Stimulated activated CD4-positive, alpha-beta T cell treated with anti-CD3 and anti-CD28 coated beads, Interleukin-15, amount 100 ng/mL, for 48 hours (primary cell): ENCODE measurements at regions not wholly inside any gene's neighbourhood (a gene's known extent, or its start where the extent isn't known, plus 50 kb on each side); places are given as distances from the start of the nearest gene placed in this dataset.
"Not testable (repeated sequence)": the region's sequence is repeated elsewhere in the genome, so short reads cannot be mapped to it uniquely, and the experiment has no call there.

Experiments
- DNase-seq, 2 donors: peaks; one replicate each; pipeline ENCODE4 v3.0.0-alpha.2; 2020; ENCODE audit warnings: low read depth in 2 of 2

- no peak for DNase-seq
Observed at GRCh38 chr2:193222454-193222853, 1027.7 kb upstream of the TMEFF2 start.

- no peak for DNase-seq
Observed at GRCh38 chr2:193219413-193219812, 1024.7 kb upstream of the TMEFF2 start.

GRCh38 chr2:193201583-193201982 is 1006.9 kb upstream of the TMEFF2 start:
- no peak for DNase-seq

DNA sequence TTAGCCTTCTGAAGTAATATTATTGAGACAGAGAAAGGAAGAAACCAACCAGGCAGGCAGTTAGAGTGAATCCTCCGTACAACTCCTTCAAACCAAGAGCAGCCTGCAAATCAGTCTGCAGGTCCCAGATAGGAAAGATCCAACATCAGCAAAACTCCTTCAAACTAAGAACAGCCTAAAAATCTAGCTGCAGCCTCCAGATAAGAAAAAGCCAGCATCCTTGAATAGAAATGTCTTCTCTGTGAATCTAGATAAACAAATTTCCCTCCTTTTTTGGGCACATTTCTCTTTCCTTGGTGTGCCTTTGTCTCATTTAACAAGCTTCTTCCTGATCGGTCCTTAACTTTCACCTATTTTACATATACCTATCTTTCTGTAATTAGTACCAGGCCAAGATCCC is 1004.6 kb upstream of the TMEFF2 start:
- DNase-seq = no peak

GRCh38 chr2:193187816-193188215 is 993.1 kb upstream of the TMEFF2 start:
- no peak for DNase-seq

GRCh38 chr2:193170981-193171380 is 976.2 kb upstream of the TMEFF2 start:
- not testable (repeated sequence) for DNase-seq

- DNase-seq = no peak
Observed at GRCh38 chr2:193156480-193156879, 961.7 kb upstream of the TMEFF2 start.

GRCh38 chr2:193154076-193154475 is 959.3 kb upstream of the TMEFF2 start:
- DNase-seq = no peak

DNA sequence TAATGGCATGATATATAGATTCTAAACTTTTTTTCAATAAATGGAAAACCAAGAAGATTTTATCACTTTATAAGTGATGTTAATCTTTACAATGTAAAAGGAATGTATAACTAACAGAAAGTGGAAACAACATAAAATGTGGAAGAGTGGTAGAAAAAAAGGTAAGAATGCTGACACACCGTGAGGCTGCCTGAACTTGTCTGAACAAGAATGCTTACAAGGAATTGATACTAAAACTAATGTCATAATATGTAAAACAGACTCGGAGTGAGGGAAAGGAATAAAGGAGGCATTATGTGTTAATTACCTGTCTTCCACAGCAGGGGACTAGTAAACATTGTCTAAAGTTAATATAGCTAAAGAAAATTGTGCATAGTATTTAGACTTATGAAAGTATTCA is 958.8 kb upstream of the TMEFF2 start:
- no peak for DNase-seq

DNA sequence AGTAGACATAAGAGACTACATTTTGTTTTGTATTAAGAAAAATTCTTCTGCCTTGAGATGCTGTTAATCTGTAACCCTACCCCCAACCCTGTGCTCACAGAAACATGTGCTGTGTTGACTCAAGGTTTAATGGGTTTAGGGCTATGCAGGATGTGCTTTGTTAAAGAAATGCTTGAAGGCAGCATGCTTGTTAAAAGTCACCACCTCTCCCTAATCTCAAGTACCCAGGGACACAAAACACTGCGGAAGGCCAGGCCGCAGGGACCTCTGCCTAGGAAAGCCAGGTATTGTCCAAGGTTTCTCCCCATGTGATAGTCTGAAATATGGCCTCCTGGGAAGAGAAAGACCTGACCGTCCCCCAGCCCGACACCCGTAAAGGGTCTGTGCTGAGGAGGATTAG is 947.7 kb upstream of the TMEFF2 start:
- DNase-seq = not testable (repeated sequence)

GRCh38 chr2:193141998-193142397 is 947.3 kb upstream of the TMEFF2 start:
- no peak for DNase-seq

DNA sequence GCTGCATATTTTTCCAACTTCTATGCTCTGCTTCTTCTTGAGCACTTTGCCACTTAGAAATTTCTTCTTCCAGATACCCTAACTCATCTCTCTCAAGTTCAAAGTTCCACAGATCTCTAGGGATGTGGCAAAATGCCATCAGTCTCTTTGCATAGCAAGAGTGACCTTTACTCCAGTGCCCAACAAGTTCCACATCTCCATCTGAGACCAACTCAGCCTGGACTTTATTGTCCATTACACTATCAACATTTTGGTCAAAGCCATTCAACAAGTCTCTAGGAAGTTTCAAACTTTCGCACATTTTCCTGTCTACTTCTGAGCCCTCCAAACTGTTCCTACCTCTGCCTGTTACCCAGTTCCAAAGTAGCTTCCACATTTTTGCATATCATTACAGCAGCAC is 946.2 kb upstream of the TMEFF2 start:
- DNase-seq = not testable (repeated sequence)

GRCh38 chr2:193124815-193125214 is 930.1 kb upstream of the TMEFF2 start:
- DNase-seq = no peak

DNA sequence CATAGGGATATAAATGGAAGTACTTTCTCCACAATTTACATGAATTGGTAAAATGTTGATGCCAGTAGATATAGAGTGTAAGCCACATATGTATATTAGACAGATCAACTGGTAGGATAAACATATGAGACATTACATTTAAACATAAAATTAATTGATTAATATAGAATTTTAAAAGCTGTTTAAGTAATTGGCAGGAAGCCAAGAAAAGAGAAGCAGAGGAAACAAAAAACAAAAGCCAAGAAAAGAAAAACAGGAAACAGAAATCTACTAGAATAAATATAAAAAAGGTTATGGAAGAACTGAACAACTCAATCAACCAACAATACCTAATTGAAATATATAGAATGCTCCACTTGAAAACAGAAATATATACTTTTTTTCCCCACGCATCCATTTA is 920.1 kb upstream of the TMEFF2 start:
- no peak for DNase-seq

- no peak for DNase-seq
Observed at GRCh38 chr2:193112986-193113385, 918.3 kb upstream of the TMEFF2 start.

DNA sequence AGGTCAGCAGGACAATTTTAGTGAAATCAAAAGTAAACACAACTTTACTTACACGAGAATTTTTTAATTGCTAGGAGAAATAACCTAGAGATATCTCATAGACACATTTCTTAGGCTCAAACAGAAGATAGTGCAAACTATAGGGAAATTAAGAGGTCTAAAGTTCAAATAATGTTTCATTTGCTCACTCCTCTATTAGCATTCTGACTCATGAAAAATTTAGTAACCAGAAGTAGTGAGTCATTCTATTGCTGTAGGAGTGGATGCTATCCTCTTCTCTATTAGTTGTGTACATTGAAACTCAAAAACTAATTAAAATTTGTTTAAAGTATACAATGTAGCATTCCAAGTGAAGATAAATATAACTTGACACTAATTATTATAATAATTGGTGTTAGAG is 908.3 kb upstream of the TMEFF2 start:
- DNase-seq = no peak

DNA sequence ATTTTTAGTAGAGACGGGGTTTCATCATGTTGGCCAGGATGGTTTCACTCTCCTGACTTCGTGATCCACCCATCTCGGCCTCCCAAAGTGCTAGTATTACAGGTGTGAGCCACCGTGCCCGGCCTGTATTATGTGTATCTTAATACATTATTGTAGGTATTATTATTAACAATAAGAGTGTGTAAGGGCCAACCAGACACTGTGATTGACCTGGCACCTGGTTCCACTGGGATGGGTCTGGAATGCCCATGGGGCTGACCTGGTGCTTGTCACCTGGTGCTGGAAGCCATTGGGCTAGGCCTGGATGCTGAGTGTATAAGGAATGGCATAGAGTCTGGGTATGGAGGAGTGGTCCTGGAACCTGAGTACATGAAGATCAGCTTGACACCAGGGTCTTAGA is 906.9 kb upstream of the TMEFF2 start:
- no peak for DNase-seq

GRCh38 chr2:193088026-193088425 is 893.3 kb upstream of the TMEFF2 start:
- no peak for DNase-seq

GRCh38 chr2:193076995-193077394 is 882.3 kb upstream of the TMEFF2 start:
- DNase-seq = no peak

GRCh38 chr2:193074933-193075332 is 880.2 kb upstream of the TMEFF2 start:
- no peak for DNase-seq

GRCh38 chr2:193072647-193073046 is 877.9 kb upstream of the TMEFF2 start:
- no peak for DNase-seq

DNA sequence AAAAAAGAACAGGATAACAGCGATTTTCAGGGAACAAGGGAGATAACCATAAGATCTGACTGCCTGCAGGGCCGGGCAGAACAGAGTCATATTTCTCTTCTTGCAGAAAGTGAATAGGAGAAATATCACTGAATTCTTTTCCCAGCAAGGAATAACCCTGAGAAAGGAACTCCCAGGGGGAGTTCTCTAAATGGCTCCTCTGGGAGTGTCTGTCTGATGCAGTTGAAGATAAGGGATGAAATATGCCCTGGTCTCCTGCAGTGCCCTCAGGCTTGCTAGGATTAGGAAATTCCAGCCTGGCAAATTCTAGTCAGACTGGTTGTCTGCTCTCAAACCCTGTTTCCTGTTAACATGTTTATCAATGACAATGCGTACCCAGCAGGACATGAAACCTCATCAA is 830.8 kb upstream of the TMEFF2 start:
- DNase-seq = not testable (repeated sequence)

DNA sequence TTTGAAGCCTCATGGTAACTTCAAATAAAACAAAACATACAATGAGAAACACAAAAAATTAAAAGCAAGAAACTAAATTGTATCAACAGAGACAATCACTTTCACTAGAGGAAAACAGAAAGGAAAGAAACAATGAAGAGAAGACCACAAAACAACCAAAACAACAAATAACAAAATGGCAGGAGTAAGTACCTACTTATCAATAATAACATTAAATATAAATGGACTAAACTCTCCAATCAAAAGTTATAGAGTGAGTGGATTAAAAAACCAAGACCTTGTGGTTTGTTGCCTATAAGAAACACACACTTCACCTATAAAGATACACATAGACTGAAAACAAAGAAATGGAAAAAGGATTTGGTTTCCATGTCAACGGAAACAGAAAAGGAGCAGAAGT is 830.1 kb upstream of the TMEFF2 start:
- no peak for DNase-seq

- no peak for DNase-seq
Observed at GRCh38 chr2:193011870-193012269, 817.1 kb upstream of the TMEFF2 start.

- DNase-seq = no peak
Observed at GRCh38 chr2:192993059-192993458, 798.3 kb upstream of the TMEFF2 start.
